GF-D8 (cell line): ENCODE measurements at regions not wholly inside any gene's neighbourhood (a gene's known extent, or its start where the extent isn't known, plus 50 kb on each side); places are given as distances from the start of the nearest gene placed in this dataset.

Experiments
- DNase-seq: peaks from one replicate; lab custom pipeline; 2025; lab: John Stamatoyannopoulos, UW

DNA sequence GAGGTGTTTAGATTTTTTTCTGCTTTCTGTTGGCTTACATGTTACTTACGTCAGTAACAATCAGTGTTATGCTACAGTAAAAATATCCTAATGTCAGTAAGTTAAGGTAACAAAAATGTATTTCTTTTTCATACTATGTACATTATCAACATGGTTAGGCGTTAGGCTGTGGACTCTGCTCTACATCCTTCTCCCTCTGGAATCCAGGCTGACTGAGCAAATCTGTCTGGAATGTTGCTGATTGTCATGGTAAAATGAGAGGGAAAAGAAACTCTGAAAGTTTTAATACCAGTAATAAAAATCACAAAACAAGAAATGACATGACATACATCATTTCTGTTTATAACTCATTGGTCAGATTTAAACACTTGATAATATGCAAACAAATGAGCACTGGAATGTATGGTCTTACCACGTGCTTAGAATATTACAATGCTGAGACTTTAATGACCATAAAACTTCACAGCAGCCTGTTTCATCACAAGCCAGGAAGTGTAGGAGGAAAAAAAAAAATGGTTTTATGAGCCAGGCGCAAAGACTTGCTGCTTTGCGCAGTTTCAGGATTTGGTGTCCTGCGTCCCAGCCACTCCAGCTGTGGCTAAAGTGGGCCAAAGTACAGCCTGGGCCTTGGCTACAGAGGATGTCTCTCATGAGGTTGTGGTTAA, 252.4 kb downstream of the FSIP2 start:
- no peak for DNase-seq

DNA sequence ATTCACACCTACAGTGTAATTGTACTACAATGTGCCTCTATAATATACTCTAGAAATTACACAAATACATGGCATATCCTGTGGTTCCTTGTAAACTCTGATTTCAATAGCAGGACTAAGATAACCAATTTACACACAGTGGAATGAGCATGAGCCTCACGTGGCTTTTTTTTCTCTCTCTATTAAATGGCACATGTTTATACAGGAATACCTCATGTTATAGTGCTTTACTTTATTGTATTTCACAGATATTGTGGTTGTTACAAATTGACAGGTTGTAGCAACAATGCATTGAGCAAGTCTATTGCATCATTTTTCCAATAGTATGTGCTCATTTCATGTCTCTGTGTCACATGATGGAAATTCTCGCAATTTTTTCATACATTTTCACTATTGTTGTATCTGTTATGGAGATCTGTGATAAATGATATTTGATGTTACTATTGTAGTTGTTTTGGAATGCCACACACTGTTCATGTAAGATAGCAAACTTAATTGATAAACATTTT, 260.0 kb downstream of the FSIP2 start:
- no peak for DNase-seq

- no peak for DNase-seq
These were observed 270.7 kb downstream of the FSIP2 start for GRCh38 chr2:186009341-186009740.

DNA sequence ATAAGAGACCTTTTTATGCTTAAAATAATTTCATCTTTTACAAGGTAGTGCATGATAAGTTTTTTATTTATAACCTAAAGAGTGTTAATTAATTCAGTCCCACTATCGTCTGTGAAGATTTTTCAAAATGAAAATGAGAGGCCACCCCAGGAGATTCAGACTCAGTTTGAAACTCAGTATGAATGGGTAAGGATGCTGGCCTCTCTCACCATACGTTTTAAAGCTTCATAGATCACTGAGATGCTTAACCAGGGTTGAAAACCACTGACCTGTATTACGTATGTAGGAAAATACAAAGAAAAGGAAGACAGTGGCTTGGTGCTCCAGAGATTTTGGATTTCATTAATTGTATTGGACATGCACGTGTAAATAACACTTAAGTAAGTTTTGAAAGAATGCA, 278.7 kb downstream of the FSIP2 start:
- no peak for DNase-seq

GRCh38 chr2:186024921-186025320, 286.3 kb downstream of the FSIP2 start:
- no peak for DNase-seq

DNA sequence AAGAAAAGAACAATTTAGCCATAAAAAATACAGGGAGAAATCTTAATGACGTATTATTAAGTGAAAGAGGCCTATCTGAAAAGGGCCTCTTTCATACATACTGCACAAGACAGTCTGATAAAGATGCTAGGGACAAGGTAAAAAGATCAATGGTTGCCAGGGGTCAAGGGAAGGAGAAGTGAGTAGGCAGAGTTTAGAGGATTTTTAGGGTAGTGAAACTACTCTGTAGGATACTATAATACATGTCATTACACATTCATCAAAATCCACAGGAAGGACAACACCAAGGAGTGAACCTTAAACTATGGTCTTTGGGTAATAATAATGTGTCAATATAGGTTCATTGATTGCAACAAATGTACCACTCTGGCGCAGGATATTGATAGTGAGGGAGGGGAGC, 289.3 kb downstream of the FSIP2 start:
- DNase-seq = no peak

DNA sequence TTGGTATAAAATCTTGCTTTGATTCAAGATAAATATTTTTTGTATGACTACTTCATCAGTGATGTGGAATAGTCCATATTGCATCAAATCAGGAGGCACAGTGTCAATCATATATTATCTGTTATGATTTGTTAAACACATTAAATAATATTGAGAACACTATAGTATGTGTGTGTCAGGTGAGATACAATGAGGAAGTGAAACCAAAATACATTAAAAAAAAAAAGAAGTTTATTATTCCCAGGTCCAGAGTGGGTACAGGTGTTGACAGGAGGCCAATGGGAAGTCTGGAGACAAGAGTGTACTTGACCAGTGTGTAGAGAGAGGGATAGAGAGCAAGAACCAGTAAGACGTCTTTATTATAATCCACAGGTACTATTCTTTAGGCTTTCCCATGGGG, 292.6 kb downstream of the FSIP2 start:
- no peak for DNase-seq

GRCh38 chr2:186032102-186032738, 293.6 kb downstream of the FSIP2 start:
- DNase-seq = no peak

DNA sequence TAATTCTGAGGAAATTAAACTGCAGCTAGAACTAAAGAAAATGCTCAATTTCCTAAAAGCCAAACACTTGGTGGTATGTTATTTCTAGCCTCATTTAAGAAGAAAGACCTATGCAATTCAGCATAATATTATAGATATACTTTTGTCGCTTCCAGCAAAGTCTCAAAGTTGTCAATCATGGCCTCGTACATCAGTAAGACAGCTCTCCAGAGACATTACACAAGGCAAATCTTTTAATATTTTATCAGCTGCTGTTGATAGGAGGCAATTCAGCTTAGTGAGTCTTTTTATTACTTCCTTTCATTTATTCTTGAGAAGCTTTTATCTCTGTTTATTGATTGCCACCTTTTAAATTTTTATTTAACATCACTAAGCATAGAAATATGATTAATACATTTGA, 294.3 kb downstream of the FSIP2 start:
- DNase-seq = no peak

DNA sequence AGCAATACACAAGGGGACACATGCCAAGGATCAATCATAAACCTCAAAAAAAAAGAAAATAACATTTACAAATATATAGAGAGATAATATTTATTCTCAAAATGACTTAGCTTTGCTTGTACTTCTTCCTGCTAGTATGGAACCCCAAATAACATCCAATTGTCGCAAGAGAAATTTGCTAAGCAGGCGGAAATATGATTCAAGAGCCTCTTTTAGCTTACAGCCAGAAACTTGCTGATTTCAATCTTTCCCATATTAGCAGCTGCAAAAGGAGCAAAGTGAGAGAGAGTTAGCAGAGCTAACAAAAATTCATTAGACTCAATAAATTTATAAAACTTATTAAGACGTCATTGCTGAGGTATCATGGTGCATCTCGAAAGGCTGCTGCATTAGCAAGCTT, 294.9 kb downstream of the FSIP2 start:
- no peak for DNase-seq

DNA sequence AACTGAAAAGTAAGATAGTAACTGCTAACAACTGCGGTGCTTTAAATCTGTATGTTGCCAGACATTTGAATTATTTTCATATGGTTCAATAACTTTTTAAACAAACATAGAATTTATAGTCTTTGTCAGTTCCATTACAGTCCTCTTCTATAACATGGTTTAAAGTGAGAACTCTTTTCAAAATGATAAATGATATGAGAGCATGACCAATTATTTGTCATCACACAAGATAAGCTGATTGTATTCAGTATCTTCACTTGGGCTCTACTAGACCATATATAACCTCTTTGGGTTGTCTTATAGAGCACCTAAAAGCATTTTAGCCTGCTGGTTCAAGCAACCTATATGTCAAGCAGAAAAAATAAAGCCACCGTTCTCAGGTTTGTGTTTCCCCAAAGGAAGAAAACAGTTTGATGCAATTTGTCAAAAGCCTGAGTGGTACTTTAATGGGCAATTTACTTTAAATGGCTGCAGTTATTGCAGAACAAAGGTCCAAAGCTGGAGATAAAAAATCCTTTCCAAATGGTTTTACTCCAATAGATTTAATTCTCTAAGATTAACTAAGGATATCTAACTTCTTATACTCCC, 298.4 kb downstream of the FSIP2 start:
- no peak for DNase-seq

DNA sequence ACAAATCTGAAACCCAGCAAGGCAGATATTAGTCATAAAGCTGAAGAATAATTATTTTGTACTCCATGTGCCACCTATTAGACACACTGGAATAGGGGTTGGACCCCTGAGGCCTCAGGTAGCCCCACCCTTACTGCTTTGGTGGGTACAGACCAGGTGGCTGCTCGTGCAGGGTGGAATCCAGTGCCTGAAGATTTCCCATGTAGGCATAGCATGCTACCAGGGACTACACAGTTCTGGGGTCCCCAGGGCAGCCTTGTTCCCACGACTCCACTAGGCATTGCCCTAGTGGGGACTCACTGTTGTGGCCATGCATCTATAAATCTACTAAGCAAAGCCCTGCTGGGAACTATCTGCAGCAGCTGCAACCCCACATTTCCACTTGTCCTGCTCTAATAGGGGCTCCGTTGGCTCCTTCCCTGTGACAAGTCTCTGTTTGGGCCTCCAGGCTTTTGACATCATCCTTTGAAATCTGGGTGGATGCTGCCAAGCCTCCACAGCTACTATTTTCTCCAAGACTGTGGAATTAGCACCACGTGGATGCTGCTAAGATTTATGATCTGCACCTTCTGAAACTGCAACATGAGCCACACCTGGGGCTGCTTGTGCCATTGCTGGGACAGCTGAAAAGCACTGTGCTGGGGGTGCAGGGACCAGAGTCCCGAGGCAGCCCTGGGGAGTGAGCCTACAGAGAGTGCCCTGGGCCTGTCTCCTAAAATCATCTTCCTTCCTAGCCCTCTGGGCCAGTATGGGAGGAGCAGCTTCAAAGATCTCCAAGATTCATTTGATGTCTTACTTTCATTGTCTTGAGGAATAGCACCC, 303.8 kb downstream of the FSIP2 start:
- no peak for DNase-seq

DNA sequence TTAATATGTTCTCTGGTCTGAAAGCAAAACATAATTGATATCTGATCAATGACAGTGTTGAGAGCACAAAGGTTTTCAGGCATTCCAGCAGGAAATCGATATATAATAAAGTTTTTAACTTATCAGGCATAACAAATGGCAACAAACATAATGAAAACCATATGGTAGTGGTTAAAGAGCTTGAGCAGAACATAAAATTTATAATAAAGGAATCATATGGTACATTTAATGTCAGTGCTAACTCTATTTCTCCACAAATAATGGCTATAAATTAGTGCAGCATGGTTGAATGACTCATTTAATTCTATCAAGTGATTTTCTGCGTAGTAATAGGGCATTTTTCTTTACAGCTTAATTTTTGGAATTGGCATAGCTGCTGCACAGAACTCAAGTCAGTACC, 306.2 kb downstream of the FSIP2 start:
- DNase-seq = no peak

- no peak for DNase-seq
These were observed 314.3 kb downstream of the FSIP2 start for GRCh38 chr2:186052930-186053329.

- no peak for DNase-seq
These were observed 320.0 kb downstream of the FSIP2 start for GRCh38 chr2:186058614-186059013.

DNA sequence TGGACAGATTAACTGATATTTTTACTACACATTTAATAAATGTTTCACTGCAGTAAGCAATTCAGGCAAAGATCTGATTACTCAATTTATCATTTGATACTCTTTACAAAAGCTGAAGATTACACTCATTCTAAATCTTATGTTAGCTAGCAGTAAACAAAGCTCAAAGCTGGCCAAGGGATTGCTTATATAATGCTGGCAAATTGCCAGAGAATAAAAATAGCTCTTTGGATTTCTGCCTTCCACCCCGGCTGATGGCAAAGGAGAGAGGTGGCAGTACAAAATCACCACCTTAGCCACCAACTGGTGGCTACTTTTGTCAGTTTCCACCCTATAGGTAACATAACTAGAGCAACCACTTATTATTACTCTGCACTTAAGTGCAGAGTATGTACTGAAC, 320.5 kb downstream of the FSIP2 start:
- no peak for DNase-seq

DNA sequence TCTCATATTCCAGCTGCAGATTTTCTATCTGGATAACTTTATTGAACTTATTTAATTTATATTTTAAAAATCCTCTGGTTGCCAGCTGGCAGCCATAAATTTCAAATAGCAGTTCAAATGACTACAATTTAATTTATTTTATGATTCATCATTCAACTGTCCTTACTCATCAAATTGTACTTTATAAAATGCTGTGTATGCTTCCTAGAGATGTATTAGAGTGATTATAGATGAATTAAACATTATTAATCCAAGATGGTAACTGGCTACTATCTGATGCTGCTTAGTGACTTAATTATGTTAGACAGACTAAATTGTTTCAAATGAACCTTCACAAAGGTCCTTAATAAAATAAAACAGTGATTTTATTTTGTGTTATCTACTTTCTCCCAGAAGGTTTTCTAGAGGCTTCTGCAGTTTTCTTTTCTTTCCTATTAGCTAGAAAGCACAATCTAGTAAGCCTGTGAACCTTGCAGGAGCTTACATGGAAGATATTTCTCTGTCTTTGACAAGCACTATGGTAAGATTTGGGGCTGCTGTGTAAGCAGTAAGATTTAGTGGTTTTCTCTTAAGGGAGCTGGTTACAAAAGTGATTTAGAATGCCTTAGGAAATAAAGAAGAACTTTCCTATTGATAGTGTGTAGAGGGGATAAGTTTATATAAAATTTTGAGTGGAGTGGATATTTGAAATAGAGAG, 322.3 kb downstream of the FSIP2 start:
- no peak for DNase-seq

DNA sequence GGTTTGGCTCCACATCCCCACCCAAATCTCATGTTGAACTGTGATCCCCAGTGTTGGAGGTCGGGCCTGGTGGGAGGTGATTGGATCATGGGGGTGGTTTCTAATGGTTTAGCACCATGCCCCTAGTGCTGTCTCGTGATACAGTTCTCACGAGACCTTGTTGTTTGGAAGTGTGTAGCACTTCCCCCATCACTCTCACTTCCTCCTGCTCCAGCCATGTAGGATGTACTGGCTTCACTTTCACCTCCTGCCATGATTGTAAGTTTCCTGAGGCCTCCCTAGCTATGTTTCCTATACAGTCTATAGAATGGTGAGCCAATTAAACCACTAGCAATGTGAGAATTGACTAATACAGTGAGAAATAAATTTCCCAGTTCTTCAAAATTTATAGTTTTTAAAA, 325.9 kb downstream of the FSIP2 start:
- no peak for DNase-seq

DNA sequence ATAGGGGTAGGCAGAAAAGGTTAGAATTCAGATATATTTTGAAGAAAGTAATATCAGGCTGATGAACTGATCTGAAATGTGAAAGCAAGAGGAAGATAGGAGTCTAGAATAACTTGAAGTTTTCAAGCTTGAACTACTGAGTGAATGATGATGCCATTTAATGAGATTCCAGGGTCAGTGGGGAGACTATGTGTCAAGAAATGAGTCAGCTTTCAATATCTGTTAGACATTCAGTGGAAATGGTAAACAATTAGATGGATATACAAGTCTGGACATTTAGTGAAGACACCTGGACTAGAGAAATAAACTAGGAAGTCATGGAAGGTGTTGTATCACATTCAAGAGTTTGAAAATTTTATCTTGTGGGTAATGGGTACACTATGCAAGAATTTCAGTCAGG, 326.9 kb downstream of the FSIP2 start:
- DNase-seq = no peak

- DNase-seq = peak; percentile 6
These were observed 329.7 kb downstream of the FSIP2 start for GRCh38 chr2:186068139-186068801.

GRCh38 chr2:186069676-186070075, 331.1 kb downstream of the FSIP2 start:
- no peak for DNase-seq

DNA sequence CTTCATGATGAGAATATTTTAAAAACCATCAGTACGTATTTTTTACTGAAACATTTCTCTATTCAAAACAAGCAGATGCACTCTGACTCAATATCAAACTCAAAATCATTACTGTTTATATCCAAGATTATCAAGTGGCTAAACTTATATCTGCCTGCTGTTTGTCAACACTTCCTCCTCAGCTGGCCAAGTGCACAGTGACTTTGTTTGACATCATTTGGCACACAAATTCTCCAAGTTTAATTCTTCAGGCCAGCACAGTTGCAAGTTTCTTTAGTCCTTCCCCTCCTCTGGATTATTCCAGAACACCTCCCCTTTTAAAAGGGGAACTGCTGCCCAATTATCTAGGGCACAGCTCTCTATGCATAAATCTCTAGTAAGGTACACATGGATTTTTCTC, 346.6 kb downstream of the FSIP2 start:
- DNase-seq = no peak
